H1 (cell line): ENCODE measurements at regions not wholly inside any gene's neighbourhood (a gene's known extent, or its start where the extent isn't known, plus 50 kb on each side); places are given as distances from the start of the nearest gene placed in this dataset.

Source experiments
- EP300 ChIP-seq, 2 experiments: IDR thresholded peaks; 1 replicate in 1 of 2; 2 replicates in 1 of 2; pipeline ENCODE4 v1.6.1; 2011 to 2012; ENCODE audit warnings: low read depth in 2 of 2, low read length in 2 of 2, mild to moderate bottlenecking in 2 of 2, borderline replicate concordance in 1 of 2, inconsistent platforms in 1 of 2, moderate library complexity in 1 of 2
- SIN3A ChIP-seq, 2 experiments: IDR thresholded peaks in 1 of 2; conservative IDR thresholded peaks in 1 of 2; 2 replicates each; pipeline ENCODE4 v1.6.1; 2011 to 2012; ENCODE audit warnings: low read length in 2 of 2, improper control_type of control experiment in 1 of 2, low read depth in 1 of 2, mild to moderate bottlenecking in 1 of 2

- TF ChIP-seq EP300 (IDR thresholded peaks at IDR 0.05; ENCODE audit: borderline replicate concordance in 1 of 2, low read depth in 2 of 2, low read length in 2 of 2) (peak in 1 of 2 experiments; percentile 43; a peak in 1 of 3 replicates), SIN3A (conservative IDR thresholded peaks at IDR 0.05 in 1 of 2, IDR thresholded peaks at IDR 0.05 in 1 of 2; ENCODE audit: low read depth in 1 of 2, low read length in 2 of 2) (peak in 1 of 2 experiments; percentile 30; a peak in 1 of 4 replicates)
These were observed 494.3 kb downstream of the FOXO1 start (continued) for GRCh38 chr13:40172149-40172591.
